ENCODE measurements at regions not wholly inside any gene's neighbourhood (a gene's known extent, or its start where the extent isn't known, plus 50 kb on each side); places are given as distances from the start of the nearest gene placed in this dataset.

DNA sequence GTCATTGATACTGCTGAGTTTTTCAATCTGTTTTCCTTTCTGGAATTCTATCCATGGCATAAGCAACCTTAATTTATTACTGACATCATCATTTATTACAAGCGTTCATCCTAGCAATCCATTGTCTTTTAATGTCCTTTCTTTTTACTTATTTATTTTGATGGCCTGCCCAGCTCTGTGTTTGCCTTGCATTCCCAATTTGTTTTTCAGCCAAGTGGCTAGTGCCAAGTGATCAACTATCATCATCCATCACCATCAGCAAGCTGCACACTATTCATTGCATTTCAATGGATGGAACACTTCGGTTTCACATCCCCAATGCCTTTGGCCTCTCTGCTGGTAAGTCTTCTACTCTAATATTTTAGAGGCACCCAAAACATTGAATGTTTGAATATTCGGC, 831.7 kb upstream of the EPHA5 start:
- ChIA-PET POLR2A (no interaction called here), CTCF (no interaction called here)
- no peak for DNase-seq (ENCODE audit: low read depth, low spot score)
- no peaks in the 10 kb centered on the region for H3K9me3 ChIP-seq (ENCODE audit: control insufficient read depth, insufficient read depth, low read length)
- TF ChIP-seq, protein P1, sequence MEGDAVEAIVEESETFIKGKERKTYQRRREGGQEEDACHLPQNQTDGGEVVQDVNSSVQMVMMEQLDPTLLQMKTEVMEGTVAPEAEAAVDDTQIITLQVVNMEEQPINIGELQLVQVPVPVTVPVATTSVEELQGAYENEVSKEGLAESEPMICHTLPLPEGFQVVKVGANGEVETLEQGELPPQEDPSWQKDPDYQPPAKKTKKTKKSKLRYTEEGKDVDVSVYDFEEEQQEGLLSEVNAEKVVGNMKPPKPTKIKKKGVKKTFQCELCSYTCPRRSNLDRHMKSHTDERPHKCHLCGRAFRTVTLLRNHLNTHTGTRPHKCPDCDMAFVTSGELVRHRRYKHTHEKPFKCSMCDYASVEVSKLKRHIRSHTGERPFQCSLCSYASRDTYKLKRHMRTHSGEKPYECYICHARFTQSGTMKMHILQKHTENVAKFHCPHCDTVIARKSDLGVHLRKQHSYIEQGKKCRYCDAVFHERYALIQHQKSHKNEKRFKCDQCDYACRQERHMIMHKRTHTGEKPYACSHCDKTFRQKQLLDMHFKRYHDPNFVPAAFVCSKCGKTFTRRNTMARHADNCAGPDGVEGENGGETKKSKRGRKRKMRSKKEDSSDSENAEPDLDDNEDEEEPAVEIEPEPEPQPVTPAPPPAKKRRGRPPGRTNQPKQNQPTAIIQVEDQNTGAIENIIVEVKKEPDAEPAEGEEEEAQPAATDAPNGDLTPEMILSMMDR (IDR thresholded peaks at IDR 0.05; ENCODE audit: low read depth, low read length): no peak
- no peak overlapping the region for H3K4me3 ChIP-seq (ENCODE audit: low read depth, low read length)
- no peak overlapping the region for H3K27ac ChIP-seq (ENCODE audit: low read depth, low read length)
- no peaks in the 10 kb centered on the region for H3K27me3 ChIP-seq (ENCODE audit: control insufficient read depth, insufficient read depth, low read length)

DNA sequence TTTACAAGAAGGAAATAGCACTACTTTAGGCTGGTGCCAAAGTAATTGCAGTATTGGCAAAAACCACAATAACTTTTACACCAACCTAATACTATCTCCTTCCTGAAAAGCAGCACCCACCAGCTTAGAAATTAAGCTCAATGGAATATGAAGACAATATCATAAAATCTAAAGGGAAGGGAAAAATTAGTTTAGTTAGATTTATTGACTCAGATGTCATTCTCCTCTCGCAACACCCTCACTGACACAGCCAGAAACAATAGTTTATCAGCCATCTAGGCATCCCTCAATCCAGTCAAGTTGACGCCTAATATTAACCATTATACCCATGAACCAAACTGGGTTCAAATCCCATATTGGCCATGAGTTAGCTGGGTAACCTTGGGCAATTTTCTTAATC, 820.4 kb upstream of the EPHA5 start:
- no peak overlapping the region for H3K4me3 ChIP-seq (ENCODE audit: low read depth, low read length)
- no peak overlapping the region for H3K27ac ChIP-seq (ENCODE audit: low read depth, low read length)
- ChIA-PET POLR2A (no interaction called here), CTCF (no interaction called here)
- no peaks in the 10 kb centered on the region for H3K27me3 ChIP-seq (ENCODE audit: control insufficient read depth, insufficient read depth, low read length)
- TF ChIP-seq, protein P1 (IDR thresholded peaks at IDR 0.05; ENCODE audit: low read depth, low read length): no peak
- DNase-seq (ENCODE audit: low read depth, low spot score): no peak
- peaks cover 2% of the 10 kb centered on the region; the same call in 1 of the 2 replicates for H3K9me3 ChIP-seq (ENCODE audit: control insufficient read depth, insufficient read depth, low read length)

DNA sequence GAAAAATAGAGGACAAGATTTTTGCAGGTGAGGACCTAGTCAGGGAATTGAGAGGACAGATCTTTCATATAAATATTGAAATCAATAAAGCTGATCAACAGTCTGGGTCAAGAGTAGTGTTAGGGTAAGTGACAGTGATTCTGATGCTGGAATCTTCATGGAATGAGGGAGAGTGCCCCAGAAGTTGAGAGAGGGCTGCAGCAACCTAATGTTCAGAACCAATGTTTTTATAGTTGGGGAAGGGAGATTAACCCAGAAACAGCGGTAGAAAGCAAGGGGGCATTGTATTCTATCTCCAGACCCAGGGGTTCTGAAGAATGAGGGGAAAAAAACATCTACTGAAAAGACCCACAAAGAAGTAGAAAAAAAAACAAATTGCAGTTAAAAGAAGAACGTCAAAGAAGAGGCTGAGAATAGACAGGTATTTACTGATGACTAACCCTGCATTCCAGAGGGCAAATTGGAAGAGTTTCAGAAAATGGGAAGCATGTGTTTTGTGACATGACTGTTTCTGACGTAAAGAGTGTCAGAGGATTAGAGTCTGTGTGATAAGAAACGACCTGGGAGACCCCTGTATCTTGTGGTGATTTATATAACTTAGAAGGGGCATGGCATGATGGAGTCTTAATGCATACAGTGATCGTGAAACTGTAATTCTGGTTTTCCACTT, 819.6 kb upstream of the EPHA5 start:
- CTCF ChIA-PET: no interaction called here
- no peak overlapping the region for H3K4me3 ChIP-seq (ENCODE audit: low read depth, low read length)
- peaks cover 2% of the 10 kb centered on the region; the same call in 1 of the 2 replicates for H3K9me3 ChIP-seq (ENCODE audit: control insufficient read depth, insufficient read depth, low read length)
- H3K27me3 ChIP-seq (ENCODE audit: control insufficient read depth, insufficient read depth, low read length): no peaks in the 10 kb centered on the region
- no peak overlapping the region for H3K27ac ChIP-seq (ENCODE audit: low read depth, low read length)
- POLR2A ChIA-PET: no interaction called here
- TF ChIP-seq, protein P1 (IDR thresholded peaks at IDR 0.05; ENCODE audit: low read depth, low read length): no peak
- DNase-seq (ENCODE audit: low read depth, low spot score): no peak

DNA sequence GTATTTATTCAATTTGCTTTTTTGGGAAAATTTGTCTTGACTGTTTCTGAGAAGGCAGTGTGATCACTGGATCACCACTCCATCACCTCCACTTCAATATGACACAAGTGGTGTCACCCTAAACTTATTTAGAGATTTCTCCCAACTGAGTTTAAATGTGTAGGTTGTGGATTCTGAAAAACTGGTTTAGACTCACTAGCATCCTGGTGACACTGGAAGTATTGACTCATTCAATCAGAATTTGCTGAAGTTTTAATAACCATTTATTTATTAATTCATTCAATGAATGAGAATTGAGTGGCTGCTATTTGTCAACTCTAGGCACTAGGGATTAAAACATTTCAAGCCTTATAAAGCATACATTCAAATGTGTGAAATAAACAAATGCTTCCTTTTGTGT, 819.1 kb upstream of the EPHA5 start:
- H3K27me3 ChIP-seq (ENCODE audit: control insufficient read depth, insufficient read depth, low read length): no peaks in the 10 kb centered on the region
- DNase-seq (ENCODE audit: low read depth, low spot score): no peak
- H3K27ac ChIP-seq (ENCODE audit: low read depth, low read length): no peak overlapping the region
- H3K4me3 ChIP-seq (ENCODE audit: low read depth, low read length): no peak overlapping the region
- H3K9me3 ChIP-seq (ENCODE audit: control insufficient read depth, insufficient read depth, low read length): peaks cover 2% of the 10 kb centered on the region; the same call in 1 of the 2 replicates
- ChIA-PET CTCF (no interaction called here), POLR2A (no interaction called here)
- TF ChIP-seq, protein P1 (IDR thresholded peaks at IDR 0.05; ENCODE audit: low read depth, low read length): no peak

DNA sequence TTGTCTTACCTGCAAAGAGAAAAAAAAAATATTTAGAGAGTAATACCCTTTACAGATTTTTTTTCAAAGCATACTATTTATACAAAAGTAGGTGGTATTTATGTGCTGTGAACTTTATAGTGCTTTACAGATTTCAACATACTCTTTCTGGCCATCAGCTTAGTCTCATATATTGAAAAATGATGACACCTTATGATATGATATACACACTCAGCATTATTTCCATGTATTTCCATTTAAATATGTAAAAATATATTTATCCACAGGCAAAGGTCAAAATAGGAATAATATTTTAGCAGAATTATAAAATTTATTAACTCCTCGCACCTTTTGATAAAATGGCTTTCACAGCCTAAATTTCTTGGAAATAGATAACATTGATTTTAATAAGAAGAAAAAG, 815.8 kb upstream of the EPHA5 start:
- no peak overlapping the region for H3K27ac ChIP-seq (ENCODE audit: low read depth, low read length)
- H3K27me3 ChIP-seq (ENCODE audit: control insufficient read depth, insufficient read depth, low read length): no peaks in the 10 kb centered on the region
- no peak overlapping the region for H3K4me3 ChIP-seq (ENCODE audit: low read depth, low read length)
- ChIA-PET POLR2A (no interaction called here), CTCF (no interaction called here)
- TF ChIP-seq, protein P1 (IDR thresholded peaks at IDR 0.05; ENCODE audit: low read depth, low read length): no peak
- no peaks in the 10 kb centered on the region for H3K9me3 ChIP-seq (ENCODE audit: control insufficient read depth, insufficient read depth, low read length)
- no peak for DNase-seq (ENCODE audit: low read depth, low spot score)

All from AG04450 (cell line).